HFF-Myc (cell line): ENCODE measurements at regions not wholly inside any gene's neighbourhood (a gene's known extent, or its start where the extent isn't known, plus 50 kb on each side); places are given as distances from the start of the nearest gene placed in this dataset.
"Not testable (repeated sequence)": the region's sequence is repeated elsewhere in the genome, so short reads cannot be mapped to it uniquely, and the experiment has no call there.

Experiments used
- DNase-seq: peaks from one replicate; pipeline ENCODE4 v3.0.0-alpha.2; 2011; ENCODE audit warnings: low read depth; ENCODE audit errors: extremely low read depth
- H3K4me3 ChIP-seq: replicated peaks from 2 replicates; pipeline ENCODE4 v1.5.1; 2011; ENCODE audit warnings: low read depth, mild to moderate bottlenecking, control low read depth, low read length
- TF ChIP-seq, protein P1 (sequence below): IDR thresholded peaks from 2 replicates; pipeline ENCODE4 v1.5.1; 2012; ENCODE audit warnings: mild to moderate bottlenecking, low read depth, low read length, control low read depth; ENCODE audit errors: missing control alignments

DNA sequence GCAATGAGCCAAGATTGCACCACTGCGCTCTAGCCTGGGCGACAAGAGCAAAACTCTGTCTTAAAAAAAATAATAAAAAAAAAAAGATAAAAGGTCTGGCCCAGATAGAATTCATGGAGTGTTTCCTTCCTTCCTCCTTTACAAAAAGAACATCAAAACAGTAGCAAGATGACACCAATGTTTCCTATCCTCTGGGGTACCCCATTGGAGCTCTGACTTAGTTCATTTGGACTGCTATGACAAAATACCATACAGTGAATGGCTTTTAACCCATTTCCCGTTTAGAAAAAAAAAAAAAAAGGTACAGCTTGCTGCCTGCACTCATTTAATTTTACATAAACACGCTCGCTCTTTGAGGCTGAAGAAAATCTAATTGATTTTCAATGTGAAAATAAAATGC lies 89.9 kb upstream of the PRKX start:
- TF ChIP-seq, protein P1, sequence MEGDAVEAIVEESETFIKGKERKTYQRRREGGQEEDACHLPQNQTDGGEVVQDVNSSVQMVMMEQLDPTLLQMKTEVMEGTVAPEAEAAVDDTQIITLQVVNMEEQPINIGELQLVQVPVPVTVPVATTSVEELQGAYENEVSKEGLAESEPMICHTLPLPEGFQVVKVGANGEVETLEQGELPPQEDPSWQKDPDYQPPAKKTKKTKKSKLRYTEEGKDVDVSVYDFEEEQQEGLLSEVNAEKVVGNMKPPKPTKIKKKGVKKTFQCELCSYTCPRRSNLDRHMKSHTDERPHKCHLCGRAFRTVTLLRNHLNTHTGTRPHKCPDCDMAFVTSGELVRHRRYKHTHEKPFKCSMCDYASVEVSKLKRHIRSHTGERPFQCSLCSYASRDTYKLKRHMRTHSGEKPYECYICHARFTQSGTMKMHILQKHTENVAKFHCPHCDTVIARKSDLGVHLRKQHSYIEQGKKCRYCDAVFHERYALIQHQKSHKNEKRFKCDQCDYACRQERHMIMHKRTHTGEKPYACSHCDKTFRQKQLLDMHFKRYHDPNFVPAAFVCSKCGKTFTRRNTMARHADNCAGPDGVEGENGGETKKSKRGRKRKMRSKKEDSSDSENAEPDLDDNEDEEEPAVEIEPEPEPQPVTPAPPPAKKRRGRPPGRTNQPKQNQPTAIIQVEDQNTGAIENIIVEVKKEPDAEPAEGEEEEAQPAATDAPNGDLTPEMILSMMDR = no peak
- DNase-seq = no peak
- no peak overlapping the region for H3K4me3 ChIP-seq

DNA sequence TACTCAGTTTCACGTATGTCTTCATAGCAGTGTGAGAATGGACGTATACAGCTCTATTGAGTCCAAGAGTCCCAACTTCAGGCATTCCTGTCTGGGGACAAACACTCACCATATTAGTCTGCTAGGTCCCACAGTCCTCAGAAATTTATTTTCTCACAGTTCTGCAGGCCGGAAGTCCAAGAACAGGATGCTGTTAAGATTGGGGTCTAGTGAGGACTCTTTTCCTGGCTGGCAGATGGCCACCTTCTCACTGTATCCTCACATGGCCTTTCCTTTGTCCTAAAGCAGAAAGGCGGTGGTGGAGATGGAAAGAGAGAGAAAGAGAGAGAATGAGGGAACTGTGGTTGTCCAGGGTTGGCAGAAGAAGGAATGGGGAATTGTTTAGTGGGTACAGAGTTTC lies 82.0 kb upstream of the PRKX start:
- DNase-seq = not testable (repeated sequence)

DNA sequence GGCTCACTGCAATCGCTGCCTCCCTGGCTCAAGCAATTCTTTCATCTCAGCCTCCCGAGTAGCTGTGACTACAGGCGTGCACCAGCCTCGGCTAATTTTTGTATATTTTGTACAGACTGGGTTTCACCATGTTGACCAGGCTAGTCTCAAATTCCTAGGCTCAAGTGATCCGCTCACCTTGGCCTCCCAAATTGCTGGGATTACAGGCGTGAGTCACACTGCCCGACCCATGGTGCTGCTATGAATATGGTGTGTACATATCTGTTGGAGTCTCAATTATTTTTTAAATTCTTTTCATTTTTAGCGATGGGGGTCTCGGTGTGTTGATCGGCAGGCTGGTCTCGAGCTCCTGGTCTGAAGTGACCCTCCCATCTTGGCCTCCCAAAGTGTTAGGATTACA lies 78.0 kb upstream of the PRKX start:
- TF ChIP-seq, protein P1 = no peak
- no peak overlapping the region for H3K4me3 ChIP-seq
- no peak for DNase-seq

More for the DNA sequence above, 82.0 kb upstream of the PRKX start:
- not testable (repeated sequence) for H3K4me3 ChIP-seq

DNA sequence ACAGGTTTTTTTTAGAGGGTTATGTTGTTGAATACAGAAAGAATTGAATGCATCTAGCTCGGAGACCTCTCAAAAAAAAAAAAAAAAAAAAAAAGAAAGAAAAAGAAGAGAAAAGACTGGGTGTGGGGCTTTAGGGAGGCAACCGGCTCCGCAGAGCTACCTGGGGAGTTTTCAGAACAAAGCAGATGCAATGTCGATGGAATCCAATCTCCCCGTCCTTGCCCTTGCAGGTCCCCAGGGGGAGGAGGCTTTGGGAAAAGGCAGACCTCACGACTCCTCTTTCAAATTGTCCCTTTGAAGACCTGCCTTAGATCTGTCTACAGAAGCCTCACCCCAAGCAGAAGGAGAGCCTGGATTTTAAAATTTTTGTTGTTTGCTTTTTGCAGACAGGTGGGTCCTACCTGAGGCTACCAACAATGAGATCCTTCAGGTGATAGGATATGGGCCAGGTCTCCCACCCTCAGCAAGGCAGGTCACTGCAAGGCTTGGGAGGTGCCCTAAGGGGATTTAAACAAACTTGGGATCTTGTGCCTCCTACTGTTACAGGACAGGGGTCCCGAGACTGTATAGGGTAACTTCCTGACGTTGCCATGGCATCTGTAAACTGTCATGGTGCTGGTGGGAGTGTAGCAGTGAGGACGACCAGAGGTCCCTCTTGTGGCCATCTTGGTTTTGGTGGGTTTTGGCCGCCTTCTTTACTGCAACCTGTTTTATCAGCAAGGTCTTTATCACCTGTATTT lies 75.2 kb upstream of the PRKX start:
- no peak overlapping the region for H3K4me3 ChIP-seq

DNA sequence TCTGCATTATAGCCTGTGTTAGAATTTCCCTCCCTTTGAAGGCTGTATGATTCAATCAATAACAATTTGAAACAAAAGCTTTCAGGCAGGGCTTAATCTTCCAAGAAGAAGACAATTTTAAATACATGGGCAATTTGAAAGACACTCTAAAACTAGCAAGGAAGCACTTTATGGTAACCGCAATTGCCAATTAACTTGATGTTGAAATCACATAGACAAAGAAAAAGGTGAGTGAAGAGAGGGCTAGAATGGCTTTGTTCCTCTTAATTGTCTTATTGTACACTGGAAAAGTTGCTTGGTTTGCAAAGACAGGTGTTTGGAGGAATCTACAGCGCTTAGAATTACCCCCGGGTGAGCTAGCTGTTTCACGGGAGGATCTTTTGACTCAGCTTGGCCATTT lies 74.4 kb upstream of the PRKX start:
- TF ChIP-seq, protein P1 = no peak
- no peak for DNase-seq
- no peak overlapping the region for H3K4me3 ChIP-seq

More for the DNA sequence above, 75.2 kb upstream of the PRKX start:
- TF ChIP-seq, protein P1 = no peak
- no peak for DNase-seq

DNA sequence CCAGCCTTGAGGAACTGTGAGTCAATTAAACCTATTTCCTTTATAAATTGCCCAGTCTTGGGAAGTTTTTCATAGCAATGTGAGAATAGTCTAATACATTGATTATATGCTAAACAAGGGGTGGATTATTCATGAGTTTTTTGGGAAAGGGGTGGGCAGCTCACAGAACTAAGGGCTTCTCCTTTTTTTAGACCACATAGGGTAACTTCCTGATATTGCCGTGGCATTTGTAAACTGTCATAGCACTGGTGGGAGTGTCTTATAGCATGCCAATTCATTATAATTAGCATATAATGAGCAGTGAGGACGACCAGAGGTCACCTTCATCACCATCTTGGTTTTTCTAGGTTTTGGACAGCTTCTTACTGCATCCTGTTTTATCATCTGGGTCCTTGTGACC lies 72.4 kb upstream of the PRKX start:
- not testable (repeated sequence) for DNase-seq, H3K4me3 ChIP-seq

DNA sequence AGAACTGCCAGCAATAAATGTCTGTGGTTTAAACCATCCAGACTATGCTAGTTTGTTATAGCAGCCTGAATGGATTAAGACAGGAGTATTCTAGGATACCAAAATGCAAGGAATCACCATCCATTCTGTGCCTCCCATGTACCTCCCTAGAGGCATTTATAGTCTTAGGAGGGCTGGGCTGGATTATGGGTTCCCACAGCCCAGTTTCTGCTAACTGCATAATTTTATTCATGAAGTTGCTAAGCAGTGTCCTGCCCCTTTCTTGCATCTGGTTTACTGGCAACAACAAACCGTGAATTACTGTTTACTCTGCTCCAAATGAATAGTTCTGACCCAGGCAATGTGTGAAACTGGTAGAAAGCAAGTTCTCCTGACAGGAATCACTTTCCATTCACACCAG lies 67.1 kb upstream of the PRKX start:
- DNase-seq = no peak
- H3K4me3 ChIP-seq = no peak overlapping the region

DNA sequence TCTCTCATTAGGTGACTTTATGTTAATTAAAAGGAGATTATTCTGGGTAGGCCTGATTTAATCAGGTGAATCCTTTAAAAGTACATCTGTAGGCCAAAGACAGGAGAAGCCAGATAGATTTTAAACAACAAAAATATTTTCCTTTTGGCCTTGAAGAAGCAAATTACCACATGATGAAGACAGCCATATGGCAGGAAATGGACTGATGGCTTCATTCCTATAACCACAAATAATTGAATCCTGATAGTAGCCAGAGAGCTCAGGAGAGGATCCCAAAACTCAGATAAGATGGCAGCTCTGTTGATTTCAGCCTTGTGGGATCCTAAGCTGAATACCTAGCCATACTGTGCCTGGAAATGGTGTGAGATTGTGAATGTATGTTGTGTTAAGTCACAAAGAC lies 66.1 kb upstream of the PRKX start:
- H3K4me3 ChIP-seq = no peak overlapping the region
- no peak for DNase-seq
- TF ChIP-seq, protein P1 = no peak

More for the DNA sequence above, 67.1 kb upstream of the PRKX start:
- TF ChIP-seq, protein P1 = no peak
